ENCODE measurements at regions not wholly inside any gene's neighbourhood (a gene's known extent, or its start where the extent isn't known, plus 50 kb on each side); places are given as distances from the start of the nearest gene placed in this dataset.

GRCh38 chr16:48932216-48932855 lies 322.4 kb upstream of the N4BP1 start:
- FAIRE-seq, result no peak

DNA sequence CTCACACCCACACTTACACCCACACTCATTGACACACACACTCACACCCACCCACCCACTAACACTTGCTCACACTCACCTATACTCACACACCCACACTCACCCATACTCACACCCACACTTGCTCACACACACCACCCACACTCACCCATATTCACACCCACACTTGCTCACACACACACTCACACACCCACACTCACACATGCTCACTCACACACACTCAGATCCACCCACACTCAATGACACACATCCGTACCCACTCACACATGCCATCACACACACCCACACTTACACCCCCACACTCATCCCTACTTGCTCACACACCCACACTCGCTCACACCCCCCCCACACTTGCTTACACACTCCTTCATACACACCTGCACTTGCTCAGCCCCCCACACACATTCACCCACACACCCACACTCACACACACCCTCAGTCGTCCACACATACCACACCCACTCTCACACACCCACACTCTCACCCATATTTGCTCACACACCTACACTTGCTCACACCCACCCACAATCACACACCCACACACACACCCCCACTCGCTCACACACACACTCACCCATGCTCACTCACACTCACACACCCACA lies 321.1 kb upstream of the N4BP1 start:
- no peak for FAIRE-seq

GRCh38 chr16:48919791-48920190 lies 309.8 kb upstream of the N4BP1 start:
- FAIRE-seq, result no peak

DNA sequence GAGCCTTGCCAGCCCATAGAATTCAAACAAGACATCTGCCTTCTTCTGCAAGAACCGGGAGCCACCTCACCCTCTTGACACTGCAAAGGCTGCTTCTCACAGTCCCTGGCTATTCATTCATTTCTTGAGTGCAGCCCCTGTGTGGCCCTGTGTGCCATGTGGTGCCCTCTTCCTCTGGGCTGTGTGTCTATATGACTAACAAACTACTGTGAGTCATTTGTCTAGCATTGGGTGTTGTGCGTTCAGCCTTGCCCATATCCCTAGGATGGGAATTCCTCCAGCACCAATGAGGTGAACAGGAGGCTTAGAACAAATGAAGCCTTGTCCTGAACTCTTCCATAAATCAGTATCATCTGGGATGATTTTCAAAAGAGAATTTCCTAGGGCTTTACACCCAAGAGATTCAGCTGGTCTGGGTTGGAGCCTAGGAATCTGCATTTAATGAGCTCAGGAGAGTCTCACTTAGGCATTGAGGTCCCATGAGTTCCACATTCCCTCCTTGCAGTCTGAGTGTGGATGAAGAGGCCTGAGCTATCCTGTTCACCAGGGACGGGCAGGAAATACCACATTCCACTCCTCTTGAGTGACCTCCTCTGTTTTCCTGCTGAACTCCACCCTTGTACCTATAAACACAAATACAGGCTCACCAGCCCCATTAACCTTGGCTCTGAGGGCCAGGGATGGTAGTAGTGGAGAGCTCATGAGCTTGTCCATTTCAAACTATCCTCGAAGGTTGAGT lies 308.7 kb upstream of the N4BP1 start:
- no peak for FAIRE-seq

GRCh38 chr16:48916566-48916965 lies 306.6 kb upstream of the N4BP1 start:
- FAIRE-seq, result no peak

GRCh38 chr16:48914070-48914469 lies 304.1 kb upstream of the N4BP1 start:
- FAIRE-seq, result no peak

DNA sequence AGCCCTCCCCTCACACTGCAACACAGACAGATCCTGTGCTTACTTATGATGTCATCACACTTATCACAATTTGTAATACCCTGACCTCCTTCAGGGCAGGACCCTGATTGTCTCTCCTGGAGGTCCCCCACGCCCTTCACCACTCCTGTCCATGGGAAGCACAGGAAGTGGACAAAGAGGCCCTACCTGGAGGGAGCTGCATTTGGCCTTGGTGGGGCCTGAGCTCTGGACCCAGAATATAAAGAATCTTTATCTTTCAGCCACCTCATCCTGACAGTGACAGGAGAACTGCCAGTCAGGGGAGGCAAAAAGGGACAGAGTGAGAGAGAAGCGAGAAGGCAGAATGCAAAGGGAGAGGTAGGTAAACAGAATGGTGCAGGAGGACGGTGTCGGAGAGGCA lies 303.4 kb upstream of the N4BP1 start:
- no peak for FAIRE-seq

- FAIRE-seq, result no peak
Measured at GRCh38 chr16:48912360-48912759, 302.4 kb upstream of the N4BP1 start.

DNA sequence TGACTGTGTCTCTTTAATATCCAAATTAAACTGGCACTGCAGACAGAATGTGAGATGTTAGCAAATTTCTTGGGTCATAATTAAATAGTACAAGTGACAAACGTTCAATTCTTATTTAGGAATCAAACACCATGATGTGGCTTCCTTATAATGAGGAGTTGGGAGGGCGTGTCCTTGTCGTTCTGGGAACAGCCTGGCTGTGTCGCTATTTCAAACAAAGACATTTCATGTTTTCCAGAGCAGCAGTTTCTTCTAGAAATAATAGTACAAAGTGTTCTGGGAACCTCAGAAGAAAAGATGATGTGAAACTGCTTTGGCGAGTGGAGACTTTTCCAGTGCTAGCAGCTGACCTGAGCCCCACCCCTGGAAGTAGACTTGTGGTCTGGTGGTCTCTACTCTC lies 301.7 kb upstream of the N4BP1 start:
- no peak for FAIRE-seq

- no peak for FAIRE-seq
Measured at GRCh38 chr16:48910214-48910613, 300.2 kb upstream of the N4BP1 start.

GRCh38 chr16:48909231-48909630 lies 299.3 kb upstream of the N4BP1 start:
- no peak for FAIRE-seq

GRCh38 chr16:48907906-48908634 lies 298.1 kb upstream of the N4BP1 start:
- FAIRE-seq, result no peak

- FAIRE-seq, result no peak
Measured at GRCh38 chr16:48905632-48906505, 295.9 kb upstream of the N4BP1 start.

- FAIRE-seq, result no peak
Measured at GRCh38 chr16:48904333-48904732, 294.4 kb upstream of the N4BP1 start.

GRCh38 chr16:48903039-48903438 lies 293.1 kb upstream of the N4BP1 start:
- no peak for FAIRE-seq

DNA sequence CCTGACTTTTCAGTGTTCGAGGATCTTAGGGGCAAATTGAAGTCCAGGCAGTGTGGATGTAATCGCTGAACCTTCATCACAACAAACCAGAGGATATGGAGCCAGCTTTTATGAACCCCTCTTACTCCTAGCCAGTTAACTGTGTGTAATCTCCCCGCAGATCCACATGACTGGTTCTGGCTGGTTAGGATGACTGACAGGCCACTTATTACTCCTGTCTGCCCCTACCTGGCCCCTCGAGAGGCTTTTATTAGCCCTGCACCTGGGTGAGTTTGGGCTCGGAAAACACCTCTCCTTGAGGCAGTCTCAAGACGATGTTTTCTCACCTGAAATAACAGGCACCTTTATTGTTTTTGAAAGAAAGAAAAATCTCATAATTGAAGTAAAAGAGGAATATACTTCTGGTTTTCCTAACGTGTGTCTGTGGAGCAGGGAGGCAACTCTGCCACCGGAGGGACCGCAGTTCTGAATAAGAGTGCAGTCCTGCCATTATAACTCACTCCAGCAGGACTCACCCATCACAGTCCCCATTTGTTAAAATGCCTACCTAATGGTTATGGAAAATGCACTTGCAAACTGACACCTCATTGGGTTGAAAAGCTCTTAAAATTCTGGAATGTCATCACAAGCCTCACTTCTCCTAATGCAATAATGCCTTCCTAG lies 291.9 kb upstream of the N4BP1 start:
- FAIRE-seq, result no peak

- FAIRE-seq, result no peak
Measured at GRCh38 chr16:48899500-48899899, 289.5 kb upstream of the N4BP1 start.

GRCh38 chr16:48897698-48898205 lies 287.8 kb upstream of the N4BP1 start:
- no peak for FAIRE-seq

DNA sequence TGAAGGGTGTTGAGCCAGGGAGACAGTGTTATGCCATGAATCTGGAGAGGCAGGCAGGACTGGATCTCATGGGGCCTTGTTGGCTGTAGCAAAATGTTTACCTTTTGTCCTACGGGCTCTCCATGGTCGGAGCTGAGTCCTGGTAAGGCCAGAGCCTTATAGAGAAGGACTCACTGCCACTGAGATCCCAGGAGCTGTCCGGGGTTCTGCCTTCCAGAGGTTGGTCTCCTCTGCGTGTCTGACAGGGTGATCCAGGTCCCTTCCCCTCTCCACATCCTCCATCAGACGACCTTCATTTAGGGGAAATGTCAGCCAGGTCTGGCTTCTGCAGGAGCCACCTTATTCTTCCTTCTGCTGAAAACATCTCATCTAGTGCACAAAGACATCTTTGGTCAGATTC lies 285.2 kb upstream of the N4BP1 start:
- FAIRE-seq, result no peak

- FAIRE-seq, result no peak
Measured at GRCh38 chr16:48892893-48893292, 282.9 kb upstream of the N4BP1 start.

- no peak for FAIRE-seq
Measured at GRCh38 chr16:48887646-48888210, 277.7 kb upstream of the N4BP1 start.
